Keratinocyte (primary cell): ENCODE measurements at regions not wholly inside any gene's neighbourhood (a gene's known extent, or its start where the extent isn't known, plus 50 kb on each side); places are given as distances from the start of the nearest gene placed in this dataset.

Experiments
- DNase-seq: peaks from one replicate; pipeline ENCODE4 v3.0.0-alpha.2; 2011; ENCODE audit warnings: low read depth, missing footprints, low spot score
- FAIRE-seq: peaks from 2 replicates; lab custom pipeline; 2011; peaks lifted over from hg19 to GRCh38; lab: Jason Lieb, UNC
- H2AFZ ChIP-seq: 2 replicates; pipeline ENCODE4 v1.6.0; 2012; ENCODE audit warnings: low read length, control low read depth, inconsistent platforms; ENCODE audit not compliant: control insufficient read depth
- H3K27ac ChIP-seq: 2 replicates; pipeline ENCODE4 v1.5.1; 2011; ENCODE audit warnings: low read length; ENCODE audit not compliant: control insufficient read depth, insufficient read depth
- H3K27me3 ChIP-seq: 3 replicates; pipeline ENCODE4 v1.6.0; 2011; ENCODE audit warnings: low read length; ENCODE audit not compliant: control insufficient read depth, insufficient read depth; ENCODE audit errors: extremely low read depth
- H3K36me3 ChIP-seq, 2 experiments: 2 replicates in 1 of 2; 3 replicates in 1 of 2; pipeline ENCODE4 v1.5.1; 2011; ENCODE audit warnings: low read length in 2 of 2, mild to moderate bottlenecking in 1 of 2; ENCODE audit not compliant: control insufficient read depth in 2 of 2, insufficient read depth in 2 of 2; ENCODE audit errors: extremely low read depth in 1 of 2
- H3K4me1 ChIP-seq: 3 replicates; pipeline ENCODE4 v1.5.1; 2011; ENCODE audit warnings: low read length; ENCODE audit not compliant: control insufficient read depth, insufficient read depth; ENCODE audit errors: extremely low read depth
- H3K4me2 ChIP-seq: 3 replicates; pipeline ENCODE4 v1.6.0; 2011; ENCODE audit warnings: low read depth, low read length; ENCODE audit not compliant: control insufficient read depth, insufficient read depth; ENCODE audit errors: extremely low read depth
- H3K4me3 ChIP-seq, 3 experiments: fragments of 200-600 bp in 1 of 3; sonication (generic) in 1 of 3; 2 replicates in 2 of 3; 3 replicates in 1 of 3; pipeline ENCODE4 v1.5.1; 2011 to 2016; ENCODE audit warnings: low read length in 3 of 3, mild to moderate bottlenecking in 3 of 3, control low read depth in 2 of 3, inconsistent platforms in 1 of 3, low read depth in 1 of 3, mixed read lengths in 1 of 3, mixed run types in 1 of 3, moderate library complexity in 1 of 3; ENCODE audit not compliant: control insufficient read depth in 2 of 3, insufficient read depth in 2 of 3; ENCODE audit errors: extremely low read depth in 1 of 3
- H3K79me2 ChIP-seq: 2 replicates; pipeline ENCODE4 v1.6.0; 2012; ENCODE audit warnings: low read length; ENCODE audit not compliant: control insufficient read depth, insufficient read depth
- H3K9ac ChIP-seq: 3 replicates; pipeline ENCODE4 v1.6.0; 2011; ENCODE audit warnings: low read length; ENCODE audit not compliant: control insufficient read depth, insufficient read depth; ENCODE audit errors: extremely low read depth
- H3K9me1 ChIP-seq: 3 replicates; pipeline ENCODE4 v1.6.0; 2011; ENCODE audit warnings: low read length; ENCODE audit not compliant: control insufficient read depth, insufficient read depth; ENCODE audit errors: extremely low read depth
- H3K9me3 ChIP-seq: 2 replicates; pipeline ENCODE4 v1.5.1; 2012; ENCODE audit warnings: low read depth, low read length; ENCODE audit not compliant: control insufficient read depth
- H4K20me1 ChIP-seq: 3 replicates; pipeline ENCODE4 v1.6.0; 2011; ENCODE audit warnings: low read length; ENCODE audit not compliant: control insufficient read depth, insufficient read depth; ENCODE audit errors: extremely low read depth
- CTCF ChIP-seq, 3 experiments: IDR thresholded peaks in 1 of 3; conservative IDR thresholded peaks in 1 of 3; optimal IDR thresholded peaks in 1 of 3; 2 replicates in 2 of 3; 3 replicates in 1 of 3; pipeline versions ENCODE3 to v1.5.1; 2011; ENCODE audit warnings: low read length in 3 of 3, mild to moderate bottlenecking in 3 of 3, moderate library complexity in 2 of 3, control low read depth in 1 of 3, inconsistent platforms in 1 of 3; ENCODE audit not compliant: insufficient read depth in 2 of 3; ENCODE audit errors: extremely low read depth in 1 of 3
- EZH2 ChIP-seq: IDR thresholded peaks from one replicate; pipeline ENCODE4 v1.6.1; 2012; ENCODE audit warnings: inconsistent platforms, mild to moderate bottlenecking, low read length, moderate library complexity
- dilution Hi-C: fragments of 300-500 bp; cut with MboI; formaldehyde crosslinking; loops from one replicate; pipeline ENCODE4 v1.7.0; 2020; ENCODE audit warnings: low sequenced_read_pairs; ENCODE audit not compliant: extremely low pct_ligation_motif_present

- Histone ChIP-seq H3K27ac (no peak overlapping the region), H3K9ac (no peak overlapping the region), H3K4me1 (no peaks in the 10 kb centered on the region), H3K36me3 (no peaks in the 10 kb centered on the region), H3K9me1 (no peaks in the 10 kb centered on the region), H3K4me3 (no peak overlapping the region), H3K9me3 (no peaks in the 10 kb centered on the region), H3K4me2 (no peak overlapping the region), H4K20me1 (no peaks in the 10 kb centered on the region), H2AFZ (no peak overlapping the region), H3K79me2 (no peaks in the 10 kb centered on the region), H3K27me3 (no peaks in the 10 kb centered on the region)
- dilution Hi-C loops = loop anchor here (25.0 kb wide), 1 partner anchor 88 kb away; no protein-coding TSS in a partner anchor
- TF ChIP-seq CTCF (optimal IDR thresholded peaks at IDR 0.05 in 1 of 3, IDR thresholded peaks at IDR 0.05 in 1 of 3, conservative IDR thresholded peaks at IDR 0.05 in 1 of 3; ENCODE audit: extremely low read depth in 1 of 3, insufficient read depth in 2 of 3, low read length in 3 of 3) = no peak
- FAIRE-seq (no peak), DNase-seq (no peak)
These were observed 58.8 kb upstream of the RAD23B start for GRCh38 chr9:107224252-107224651.

- Histone ChIP-seq H3K4me1 (no peaks in the 10 kb centered on the region), H3K27me3 (no peaks in the 10 kb centered on the region), H3K79me2 (no peaks in the 10 kb centered on the region), H3K4me2 (no peak overlapping the region), H3K4me3 (no peak overlapping the region), H3K36me3 (no peaks in the 10 kb centered on the region), H3K9ac (no peak overlapping the region), H4K20me1 (no peaks in the 10 kb centered on the region), H3K9me1 (no peaks in the 10 kb centered on the region), H3K9me3 (no peaks in the 10 kb centered on the region), H3K27ac (no peak overlapping the region), H2AFZ (no peak overlapping the region)
- FAIRE-seq (no peak), DNase-seq (no peak)
- TF ChIP-seq EZH2 (no peak), CTCF (optimal IDR thresholded peaks at IDR 0.05 in 1 of 3, IDR thresholded peaks at IDR 0.05 in 1 of 3, conservative IDR thresholded peaks at IDR 0.05 in 1 of 3; ENCODE audit: extremely low read depth in 1 of 3, insufficient read depth in 2 of 3, low read length in 3 of 3) (no peak)
- dilution Hi-C loops = no loop called here
These were observed 56.7 kb upstream of the RAD23B start for GRCh38 chr9:107226421-107226820.
